ENCODE measurements at regions not wholly inside any gene's neighbourhood (a gene's known extent, or its start where the extent isn't known, plus 50 kb on each side); places are given as distances from the start of the nearest gene placed in this dataset.
"Not testable (repeated sequence)": the region's sequence is repeated elsewhere in the genome, so short reads cannot be mapped to it uniquely, and the experiment has no call there.

GRCh38 chr6:23620911-23621401, 505.1 kb upstream of the NRSN1 start:
- DNase-seq, result no peak

DNA sequence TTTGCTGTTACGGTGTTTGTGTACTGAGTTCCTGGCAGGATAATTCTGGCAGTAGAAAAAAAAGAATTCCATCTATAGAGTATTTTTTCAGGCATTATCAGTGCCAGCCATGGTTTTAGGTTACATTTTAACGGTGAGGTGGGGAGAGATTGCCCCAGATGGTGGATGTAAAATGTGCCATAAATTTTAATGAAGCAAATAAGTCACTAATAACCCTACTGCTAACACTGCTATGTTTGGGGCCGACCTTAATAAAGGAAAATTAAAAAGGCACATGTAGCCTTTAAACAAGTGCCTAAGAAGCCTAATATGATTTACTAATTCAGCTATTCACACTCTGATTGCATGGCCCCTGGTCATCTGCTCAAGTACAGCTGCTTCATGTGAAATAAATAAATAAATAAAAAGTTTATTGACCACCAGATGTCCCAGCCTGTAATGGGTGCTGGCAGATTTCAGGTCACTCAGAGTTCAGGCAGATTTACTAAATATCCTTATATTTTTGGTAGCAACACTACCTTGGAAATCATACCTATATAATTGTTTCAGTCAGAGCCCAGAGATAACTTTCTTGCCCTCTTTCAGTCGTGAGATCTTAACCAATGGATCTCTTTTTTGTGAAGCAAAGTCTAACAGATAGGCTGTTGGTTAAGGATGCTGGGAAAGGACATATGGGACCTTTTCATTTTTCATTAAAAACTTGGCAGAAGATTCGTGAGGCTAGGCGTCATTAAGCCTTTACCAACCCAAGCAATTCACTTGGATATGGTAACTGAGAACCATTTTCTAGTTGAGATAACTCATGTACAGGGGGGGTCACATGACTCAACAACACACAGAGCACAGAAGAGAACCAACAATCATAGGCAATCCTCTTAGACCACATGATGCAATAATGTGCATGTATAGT, 495.0 kb upstream of the NRSN1 start:
- DNase-seq, result no peak

- DNase-seq, result no peak
Observed at GRCh38 chr6:23633996-23634395, 492.0 kb upstream of the NRSN1 start.

DNA sequence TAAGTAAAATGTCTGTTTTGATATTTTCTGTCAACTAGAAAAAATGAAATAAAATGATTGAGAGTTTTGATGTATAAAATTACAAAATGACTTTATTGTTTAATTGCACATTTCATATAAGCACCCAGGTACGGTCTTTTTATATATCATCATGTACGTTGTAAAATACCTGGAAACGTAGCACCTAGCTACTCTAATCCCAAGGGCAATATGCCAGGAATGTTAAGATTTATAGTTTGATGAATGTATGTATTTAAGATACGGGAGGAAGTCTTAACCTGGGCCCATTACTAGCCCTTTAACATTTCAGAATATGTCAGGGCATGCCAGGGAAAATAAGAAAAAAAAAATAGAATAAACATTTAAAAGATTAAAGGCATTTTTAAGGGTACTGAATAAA, 490.9 kb upstream of the NRSN1 start:
- DNase-seq, result no peak

DNA sequence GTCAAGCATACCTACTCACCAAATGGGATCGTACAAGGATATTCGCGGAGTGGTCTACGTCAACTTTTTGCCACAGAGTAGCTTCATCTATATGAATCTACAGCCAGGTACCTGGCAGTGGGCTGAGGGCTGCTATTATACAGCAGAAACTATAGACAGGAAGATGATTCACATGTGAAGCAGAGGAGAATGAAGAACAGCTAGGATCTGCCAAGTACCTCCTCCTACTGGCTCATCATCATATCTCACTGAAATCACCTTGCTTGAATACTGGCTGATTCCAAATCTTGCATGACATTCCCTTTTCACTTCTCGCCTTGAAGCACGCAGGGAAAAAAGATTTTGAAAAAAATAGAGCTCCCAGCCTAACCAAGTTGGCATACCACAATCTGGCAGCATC, 488.7 kb upstream of the NRSN1 start:
- DNase-seq, result no peak

GRCh38 chr6:23642849-23643248, 483.2 kb upstream of the NRSN1 start:
- no peak for DNase-seq

DNA sequence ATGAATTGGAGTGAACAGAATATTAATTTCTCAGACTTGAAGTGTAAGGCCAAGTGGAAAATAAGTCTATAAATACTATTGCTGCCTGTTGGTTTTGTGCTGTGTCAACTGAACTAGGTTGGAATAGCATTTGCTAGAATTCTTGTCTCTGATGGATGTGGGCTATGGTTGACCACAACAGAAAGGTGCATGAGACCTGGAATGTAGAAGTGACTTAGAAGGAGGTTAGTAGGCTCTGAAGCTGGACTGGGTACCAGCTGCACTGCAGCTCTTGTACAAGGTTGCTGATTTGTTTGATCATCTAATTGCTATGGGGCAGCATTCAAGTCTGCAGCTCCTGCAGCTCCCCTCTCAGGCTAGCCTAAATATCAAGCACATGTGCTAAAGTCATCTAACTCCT, 479.0 kb upstream of the NRSN1 start:
- DNase-seq, result no peak

DNA sequence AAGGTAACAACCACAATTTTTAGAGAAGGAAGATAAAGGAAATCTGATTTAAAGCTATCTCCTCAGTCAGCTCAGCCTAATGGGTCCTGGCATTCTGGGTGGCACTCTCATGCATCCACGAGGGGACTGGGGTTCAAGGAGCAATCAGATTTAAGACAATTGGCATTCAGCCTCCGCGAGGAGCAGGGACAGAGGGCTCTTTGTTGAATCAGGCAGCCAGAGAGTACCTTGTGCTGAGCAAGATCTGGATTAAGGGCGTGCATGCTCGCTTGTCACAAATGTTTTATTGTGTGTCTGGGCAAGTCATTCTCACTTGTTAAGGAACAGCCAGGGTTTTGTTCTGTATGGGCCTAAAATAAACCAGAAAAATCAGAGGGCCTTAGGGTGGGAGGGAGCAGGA, 475.3 kb upstream of the NRSN1 start:
- DNase-seq, result no peak

DNA sequence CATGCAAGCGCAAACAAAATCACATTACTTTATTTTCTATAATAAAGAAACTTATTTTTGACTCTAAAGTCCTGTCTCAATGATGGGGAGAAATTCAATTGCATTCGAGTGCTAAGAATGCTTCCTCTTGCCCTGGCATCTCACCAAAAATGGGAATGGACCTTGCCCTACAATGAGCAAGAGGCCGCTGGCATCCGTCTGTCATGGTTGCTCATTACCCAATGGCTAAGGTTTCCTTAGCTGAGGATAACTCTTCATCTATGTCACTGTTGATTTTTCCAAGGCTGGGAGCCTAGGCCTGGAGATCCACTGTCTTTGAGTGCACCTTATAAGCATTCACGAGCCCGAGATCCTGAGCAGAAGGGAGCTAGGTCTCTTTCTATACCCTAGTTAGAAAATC, 471.3 kb upstream of the NRSN1 start:
- DNase-seq, result no peak

DNA sequence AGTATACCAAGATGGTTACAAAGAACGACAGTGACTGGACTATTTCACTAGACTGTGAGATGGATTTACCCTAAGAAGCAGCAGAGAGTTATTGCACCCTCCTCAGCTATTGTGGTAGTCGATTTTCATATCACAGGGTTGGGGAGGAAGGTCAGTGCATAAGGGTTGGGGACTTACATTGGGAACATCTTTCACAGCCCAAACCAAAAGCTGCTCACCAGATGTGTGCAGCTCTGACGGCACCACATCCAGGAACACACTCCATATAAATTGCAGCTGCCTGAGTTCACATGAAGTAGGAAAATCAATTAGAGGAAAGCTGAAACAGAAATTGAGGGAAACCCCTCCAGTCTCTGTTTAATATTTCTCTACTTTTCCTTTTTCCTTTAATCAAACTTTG, 470.5 kb upstream of the NRSN1 start:
- no peak for DNase-seq

GRCh38 chr6:23656255-23657194, 469.5 kb upstream of the NRSN1 start:
- no peak for DNase-seq

GRCh38 chr6:23659125-23659524, 466.9 kb upstream of the NRSN1 start:
- DNase-seq, result peak; percentile 41 to 55

DNA sequence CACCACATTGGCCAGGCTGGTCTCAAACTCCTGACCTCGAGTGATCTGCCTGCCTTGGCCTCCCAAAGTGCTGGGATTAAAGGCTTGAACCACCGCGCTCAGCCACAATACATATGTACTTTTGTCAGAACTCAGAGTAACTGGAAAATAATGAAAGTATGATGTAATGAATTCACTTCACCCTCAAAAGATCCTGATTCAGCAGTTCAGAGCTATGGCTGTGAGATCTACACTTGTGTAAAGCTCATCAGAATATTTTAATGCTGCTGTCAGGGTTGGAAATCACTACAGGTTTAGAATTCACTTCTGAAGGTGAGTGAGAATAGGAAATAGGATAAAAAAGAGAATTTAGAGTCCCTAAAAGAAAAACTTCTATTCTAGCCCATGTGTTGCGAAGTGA, 464.5 kb upstream of the NRSN1 start:
- no peak for DNase-seq

- DNase-seq, result no peak
Observed at GRCh38 chr6:23663096-23663495, 462.9 kb upstream of the NRSN1 start.

DNA sequence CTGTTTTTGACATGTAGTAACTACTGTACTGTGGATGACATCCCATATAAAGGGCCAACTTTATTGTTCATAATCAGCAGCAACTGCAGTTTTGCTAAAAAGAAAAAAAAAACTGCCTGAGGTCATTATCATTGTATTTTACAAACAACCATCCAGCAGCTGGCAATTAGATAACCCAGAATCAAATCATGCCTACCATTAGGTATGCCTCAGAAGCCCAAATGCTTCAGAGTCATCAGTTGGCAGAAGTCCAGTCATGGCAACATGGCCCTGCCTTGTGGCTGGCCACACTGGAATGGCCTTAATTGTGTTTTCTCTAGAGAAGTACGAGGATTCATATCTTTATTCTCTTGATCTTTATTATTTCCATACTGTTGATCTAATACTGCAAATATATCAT, 462.4 kb upstream of the NRSN1 start:
- DNase-seq, result no peak

DNA sequence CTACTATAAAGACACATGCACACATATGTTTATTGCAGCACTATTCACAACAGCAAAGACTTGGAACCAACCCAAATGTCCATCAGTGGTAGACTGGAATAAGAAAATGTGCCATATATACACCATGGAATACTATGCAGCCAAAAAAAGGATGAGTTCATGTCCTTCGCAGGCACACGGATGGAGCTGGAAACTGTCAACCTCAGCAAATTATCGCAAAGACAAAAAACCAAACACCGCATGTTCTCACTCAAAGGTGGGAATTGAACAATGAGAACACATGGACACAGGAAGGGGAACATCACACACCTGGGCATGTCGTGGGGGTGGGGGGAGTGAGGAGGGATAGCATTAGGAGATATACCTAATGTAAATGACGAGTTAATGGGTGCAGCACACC, 460.1 kb upstream of the NRSN1 start:
- not testable (repeated sequence) for DNase-seq

- no peak for DNase-seq
Observed at GRCh38 chr6:23672737-23673136, 453.3 kb upstream of the NRSN1 start.

DNA sequence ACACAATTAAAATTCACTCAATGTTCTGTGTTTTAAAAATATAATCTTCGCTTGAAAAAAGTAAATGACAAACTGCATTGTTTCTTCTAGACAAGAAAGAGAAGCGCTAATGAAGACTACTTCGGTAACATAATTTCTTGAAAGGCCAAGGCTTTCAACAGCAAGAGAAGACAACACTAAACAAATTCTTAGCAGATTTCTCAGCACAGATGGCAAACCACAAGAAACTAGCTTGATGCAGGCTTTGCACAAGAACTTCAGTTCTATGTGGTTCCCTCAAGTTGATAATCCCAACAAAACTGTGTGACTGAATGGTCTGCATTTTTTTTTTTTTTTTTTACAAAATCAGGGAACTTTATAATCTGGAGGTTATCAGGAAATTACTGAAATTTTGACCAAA, 447.4 kb upstream of the NRSN1 start:
- no peak for DNase-seq

DNA sequence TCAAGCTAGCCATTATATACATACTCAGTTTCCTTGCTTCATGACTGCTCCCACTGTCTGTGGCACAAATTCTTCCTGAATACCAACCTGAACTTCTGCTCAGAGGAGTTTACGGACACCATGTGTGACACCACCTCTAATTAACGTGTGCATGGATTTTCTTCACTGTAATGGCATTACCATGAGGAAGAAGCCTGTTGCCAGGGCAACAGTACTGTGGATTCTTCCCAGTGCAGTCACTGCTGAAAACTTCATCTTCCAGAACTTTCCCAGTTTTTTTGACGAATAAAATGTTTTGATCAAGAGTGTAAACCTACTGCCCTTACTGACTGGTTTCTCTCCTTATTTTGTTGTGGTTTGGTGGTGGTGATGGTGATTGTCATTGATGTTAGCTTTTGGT, 444.3 kb upstream of the NRSN1 start:
- no peak for DNase-seq

GRCh38 chr6:23688650-23689049, 437.4 kb upstream of the NRSN1 start:
- DNase-seq, result no peak

GRCh38 chr6:23690453-23691049, 435.5 kb upstream of the NRSN1 start:
- no peak for DNase-seq

DNA sequence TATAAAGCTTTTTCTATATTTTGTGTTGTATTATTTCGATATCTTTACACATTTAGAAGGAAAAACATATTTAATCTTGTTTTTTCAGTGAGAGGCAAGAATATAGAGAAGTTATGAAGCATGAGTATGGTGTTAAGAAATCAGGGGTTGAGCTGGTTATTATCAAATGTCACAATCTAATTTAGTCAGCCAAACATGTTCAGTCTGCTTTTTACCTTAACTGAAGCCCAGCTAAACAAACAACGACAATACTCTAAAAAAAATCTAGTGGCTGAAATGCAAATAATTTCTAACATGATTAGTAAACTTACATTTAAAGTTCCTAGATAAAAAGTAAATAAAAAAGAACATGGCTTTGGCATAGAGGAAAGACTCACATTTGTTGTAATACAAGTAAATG, 433.8 kb upstream of the NRSN1 start:
- DNase-seq, result no peak

DNA sequence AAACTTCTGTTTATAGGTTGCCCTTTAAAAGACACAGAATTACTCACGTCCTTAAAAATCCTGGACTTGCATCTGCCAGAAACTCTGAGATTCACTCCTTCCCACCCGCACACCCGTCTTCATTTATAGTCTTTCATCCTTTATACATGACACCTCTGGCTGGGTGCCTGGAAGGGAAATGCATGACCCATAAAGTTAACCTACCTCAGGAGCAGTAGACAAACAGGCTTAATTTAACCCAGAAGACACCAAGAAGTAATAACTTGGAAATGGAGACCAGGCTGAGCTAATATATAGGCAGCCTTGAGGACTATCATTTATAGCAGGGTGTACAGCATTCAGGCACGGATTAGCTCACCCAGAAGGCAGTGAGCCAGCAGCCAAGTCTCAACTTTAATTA, 429.0 kb upstream of the NRSN1 start:
- no peak for DNase-seq

All from Kasumi-1 (cell line).